Smooth muscle cell (in vitro differentiated cells): ENCODE measurements at regions not wholly inside any gene's neighbourhood (a gene's known extent, or its start where the extent isn't known, plus 50 kb on each side); places are given as distances from the start of the nearest gene placed in this dataset.

Experiments used
- DNase-seq: peaks from one replicate; lab custom pipeline; 2025; ENCODE audit not compliant: unreplicated experiment; lab: John Stamatoyannopoulos, UW
- H2AFZ ChIP-seq: fragments of 200-600 bp; sonication (generic); 2 replicates; pipeline ENCODE4 v1.6.0; 2016; ENCODE audit warnings: antibody characterized with exemption, low read depth, mild to moderate bottlenecking
- H3F3A ChIP-seq: fragments of 200-600 bp; sonication (generic); 2 replicates; pipeline ENCODE4 v1.6.0; 2017; ENCODE audit warnings: antibody characterized with exemption, low read depth
- H3K27ac ChIP-seq: fragments of 200-600 bp; sonication (generic); 2 replicates; pipeline ENCODE4 v1.5.1; 2016; ENCODE audit warnings: low read depth, mild to moderate bottlenecking
- H3K27me3 ChIP-seq: fragments of 200-600 bp; sonication (generic); 2 replicates; pipeline ENCODE4 v1.6.1; 2016; ENCODE audit warnings: low read depth, mild to moderate bottlenecking
- H3K36me3 ChIP-seq: fragments of 200-600 bp; sonication (generic); 2 replicates; pipeline ENCODE4 v1.5.1; 2016; ENCODE audit warnings: low read depth
- H3K4me1 ChIP-seq: fragments of 200-600 bp; sonication (generic); 2 replicates; pipeline ENCODE4 v1.5.1; 2016; ENCODE audit warnings: low read depth
- H3K4me2 ChIP-seq: fragments of 200-600 bp; sonication (generic); 2 replicates; pipeline ENCODE4 v1.6.0; 2016; ENCODE audit warnings: mild to moderate bottlenecking
- H3K4me3 ChIP-seq: fragments of 200-600 bp; sonication (generic); 2 replicates; pipeline ENCODE4 v1.5.1; 2016; ENCODE audit warnings: mild to moderate bottlenecking
- H3K79me2 ChIP-seq: fragments of 200-600 bp; sonication (generic); 2 replicates; pipeline ENCODE4 v1.6.0; 2016; ENCODE audit warnings: low read depth, mild to moderate bottlenecking
- H3K9ac ChIP-seq: fragments of 200-600 bp; sonication (generic); 2 replicates; pipeline ENCODE4 v1.6.0; 2016; ENCODE audit warnings: low read depth
- H3K9me3 ChIP-seq: fragments of 200-600 bp; sonication (generic); replicated peaks from 2 replicates; pipeline ENCODE4 v1.5.1; 2016; ENCODE audit warnings: low read depth
- H4K20me1 ChIP-seq: fragments of 200-600 bp; sonication (generic); 2 replicates; pipeline ENCODE4 v1.6.0; 2016; ENCODE audit warnings: low read depth
- CTCF ChIP-seq: fragments of 200-600 bp; sonication (generic); IDR thresholded peaks from 2 replicates; pipeline ENCODE4 v1.5.1; 2017; ENCODE audit warnings: borderline replicate concordance, mild to moderate bottlenecking, antibody characterized with exemption; ENCODE audit not compliant: insufficient read depth, poor library complexity, severe bottlenecking
- WGBS: methylation state at CpG from one replicate; pipeline ENCODE4 v1.1.7; 2016; ENCODE audit warnings: low lambda C conversion rate; 5-methylcytosine and 5-hydroxymethylcytosine counted together

- no peak overlapping the region for H3K27ac ChIP-seq
- H3K9ac ChIP-seq: no peak overlapping the region
- H3K36me3 ChIP-seq: no peaks in the 10 kb centered on the region
- H3K4me3 ChIP-seq: no peak overlapping the region
- no peaks in the 10 kb centered on the region for H4K20me1 ChIP-seq
- no peak for DNase-seq
- no peaks in the 10 kb centered on the region for H3K27me3 ChIP-seq
- H3K4me2 ChIP-seq: no peak overlapping the region
- TF ChIP-seq CTCF: no peak
- H3K79me2 ChIP-seq: no peaks in the 10 kb centered on the region
- H3K4me1 ChIP-seq: peaks cover under 1% of the 10 kb centered on the region
- 74% methylated on average over 6 of the region's 6 CpGs for WGBS
- H3K9me3 ChIP-seq: no peaks in the 10 kb centered on the region
- no peaks in the 10 kb centered on the region for H3F3A ChIP-seq
- H2AFZ ChIP-seq: no peak overlapping the region
Measured at GRCh38 chr2:151181524-151181923, 80.1 kb downstream of the RBM43 start.

- Histone ChIP-seq H3K27me3 (no peaks in the 10 kb centered on the region), H3F3A (no peaks in the 10 kb centered on the region), H3K4me3 (no peak overlapping the region), H3K9me3 (no peaks in the 10 kb centered on the region), H3K9ac (no peak overlapping the region), H3K4me1 (peaks cover 3% of the 10 kb centered on the region), H3K79me2 (no peaks in the 10 kb centered on the region), H4K20me1 (no peaks in the 10 kb centered on the region), H3K36me3 (no peaks in the 10 kb centered on the region), H2AFZ (no peak overlapping the region), H3K4me2 (no peak overlapping the region), H3K27ac (no peak overlapping the region)
- no peak for DNase-seq
- 89% methylated on average over 3 of the region's 3 CpGs for WGBS
- no peak for TF ChIP-seq CTCF
Measured at GRCh38 chr2:151180123-151180522, 81.5 kb downstream of the RBM43 start.

GRCh38 chr2:151178207-151178606, 83.5 kb downstream of the RBM43 start:
- DNase-seq: no peak
- no peak overlapping the region for H3K9ac ChIP-seq
- H3K4me2 ChIP-seq: no peak overlapping the region
- no peak overlapping the region for H3K4me3 ChIP-seq
- no peaks in the 10 kb centered on the region for H4K20me1 ChIP-seq
- WGBS: 76% methylated on average over 5 of the region's 5 CpGs
- H3K4me1 ChIP-seq: peaks cover 3% of the 10 kb centered on the region
- no peak for TF ChIP-seq CTCF
- H3K36me3 ChIP-seq: no peaks in the 10 kb centered on the region
- no peaks in the 10 kb centered on the region for H3K27me3 ChIP-seq
- no peak overlapping the region for H3K27ac ChIP-seq
- H3K9me3 ChIP-seq: no peaks in the 10 kb centered on the region
- H2AFZ ChIP-seq: no peak overlapping the region
- H3K79me2 ChIP-seq: no peaks in the 10 kb centered on the region
- H3F3A ChIP-seq: no peaks in the 10 kb centered on the region

- no peaks in the 10 kb centered on the region for H3K79me2 ChIP-seq
- no peak overlapping the region for H3K4me3 ChIP-seq
- no peak overlapping the region for H3K27ac ChIP-seq
- no peaks in the 10 kb centered on the region for H3K27me3 ChIP-seq
- no peak for DNase-seq
- WGBS: 92% methylated on average over 4 of the region's 4 CpGs
- TF ChIP-seq CTCF: no peak
- no peaks in the 10 kb centered on the region for H3F3A ChIP-seq
- H2AFZ ChIP-seq: no peak overlapping the region
- no peaks in the 10 kb centered on the region for H3K36me3 ChIP-seq
- no peak overlapping the region for H3K4me2 ChIP-seq
- no peaks in the 10 kb centered on the region for H3K9me3 ChIP-seq
- peaks cover 3% of the 10 kb centered on the region for H3K4me1 ChIP-seq
- no peak overlapping the region for H3K9ac ChIP-seq
- H4K20me1 ChIP-seq: no peaks in the 10 kb centered on the region
Measured at GRCh38 chr2:151177756-151178155, 83.9 kb downstream of the RBM43 start.
